Endometrium (tissue), 2 donors: ENCODE measurements at regions not wholly inside any gene's neighbourhood (a gene's known extent, or its start where the extent isn't known, plus 50 kb on each side); places are given as distances from the start of the nearest gene placed in this dataset.

Experiments
- FAIRE-seq: peaks from 2 replicates; lab custom pipeline; 2012; peaks lifted over from hg19 to GRCh38; lab: Jason Lieb, UNC
- donor health status: control.
- donor health status: control.

- no peak for FAIRE-seq
Measured at GRCh38 chr2:6421138-6421730, 444.5 kb downstream of the CMPK2 start.

GRCh38 chr2:6421888-6422287, 443.8 kb downstream of the CMPK2 start:
- FAIRE-seq = no peak

GRCh38 chr2:6423157-6423556, 442.6 kb downstream of the CMPK2 start:
- FAIRE-seq = no peak

- no peak for FAIRE-seq
Measured at GRCh38 chr2:6423944-6424343, 441.8 kb downstream of the CMPK2 start.

- FAIRE-seq = no peak
Measured at GRCh38 chr2:6425032-6425431, 440.7 kb downstream of the CMPK2 start.

GRCh38 chr2:6429210-6429986, 436.3 kb downstream of the CMPK2 start:
- no peak for FAIRE-seq

GRCh38 chr2:6434438-6434837, 431.3 kb downstream of the CMPK2 start:
- FAIRE-seq = no peak

- FAIRE-seq = no peak
Measured at GRCh38 chr2:6441800-6442199, 423.9 kb downstream of the CMPK2 start.

GRCh38 chr2:6442252-6442985, 423.3 kb downstream of the CMPK2 start:
- FAIRE-seq = no peak

GRCh38 chr2:6443061-6443823, 422.5 kb downstream of the CMPK2 start:
- no peak for FAIRE-seq

- no peak for FAIRE-seq
Measured at GRCh38 chr2:6444514-6444913, 421.2 kb downstream of the CMPK2 start.

GRCh38 chr2:6445156-6445555, 420.6 kb downstream of the CMPK2 start:
- no peak for FAIRE-seq

- FAIRE-seq = no peak
Measured at GRCh38 chr2:6446938-6447608, 418.6 kb downstream of the CMPK2 start.

GRCh38 chr2:6448893-6449292, 416.8 kb downstream of the CMPK2 start:
- no peak for FAIRE-seq

GRCh38 chr2:6449343-6449742, 416.4 kb downstream of the CMPK2 start:
- FAIRE-seq = no peak

GRCh38 chr2:6452702-6453481, 412.8 kb downstream of the CMPK2 start:
- FAIRE-seq = no peak

GRCh38 chr2:6454286-6454990, 411.3 kb downstream of the CMPK2 start:
- no peak for FAIRE-seq

- no peak for FAIRE-seq
Measured at GRCh38 chr2:6459138-6459537, 406.6 kb downstream of the CMPK2 start.

- FAIRE-seq = no peak
Measured at GRCh38 chr2:6470518-6470917, 395.2 kb downstream of the CMPK2 start.

- FAIRE-seq = no peak
Measured at GRCh38 chr2:6471419-6471818, 394.3 kb downstream of the CMPK2 start.
